Endothelial cell of umbilical vein (primary cell): ENCODE measurements at regions not wholly inside any gene's neighbourhood (a gene's known extent, or its start where the extent isn't known, plus 50 kb on each side); places are given as distances from the start of the nearest gene placed in this dataset.

Experiments used
- BruUV-seq: library from RNA; stranded (reverse); fragments of 400-500 nt; replicated peaks from 2 replicates; lab custom pipeline; 2021; lab: Mats Ljungman, UMichigan
- CTCF ChIA-PET: fragments of 300-600, 350-600 bp; sonication (Branson Sonifier 250); formaldehyde crosslinking; loops from one replicate; lab custom pipeline; 2021; ENCODE audit warnings: antibody characterized with exemption, inconsistent platforms; lab: Charles Lee
- POLR2A ChIA-PET: fragments of 300-600, 350-600 bp; sonication (Branson Sonifier 250); formaldehyde crosslinking; loops from one replicate; lab custom pipeline; 2021; ENCODE audit warnings: antibody characterized with exemption, inconsistent platforms; lab: Charles Lee
- DNase-seq: peaks from one replicate; pipeline ENCODE4 v3.0.0-alpha.2; 2011; ENCODE audit warnings: low read depth, low spot score
- FAIRE-seq: peaks from 2 replicates; lab custom pipeline; 2011; peaks lifted over from hg19 to GRCh38; lab: Jason Lieb, UNC
- H2AFZ ChIP-seq: 2 replicates; pipeline ENCODE4 v1.6.0; 2012; ENCODE audit warnings: low read depth, low read length, control low read depth, inconsistent platforms
- H3K27ac ChIP-seq: 2 replicates; pipeline ENCODE4 v1.5.1; 2011; ENCODE audit warnings: low read depth, mild to moderate bottlenecking, control low read depth, low read length, moderate library complexity; ENCODE audit not compliant: insufficient read depth
- H3K27me3 ChIP-seq, 2 experiments: 2 replicates each; pipeline versions ENCODE4 v1.6.0 to v1.6.1; 2011; ENCODE audit warnings: low read length in 2 of 2, mixed read lengths in 1 of 2; ENCODE audit not compliant: control insufficient read depth in 2 of 2, insufficient read depth in 2 of 2
- H3K36me3 ChIP-seq, 2 experiments: 2 replicates in 1 of 2; 3 replicates in 1 of 2; pipeline ENCODE4 v1.5.1; 2011; ENCODE audit warnings: low read length in 2 of 2, mild to moderate bottlenecking in 1 of 2, moderate library complexity in 1 of 2; ENCODE audit not compliant: control insufficient read depth in 2 of 2, insufficient read depth in 2 of 2; ENCODE audit errors: extremely low read depth in 1 of 2
- H3K4me1 ChIP-seq: 3 replicates; pipeline ENCODE4 v1.5.1; 2011; ENCODE audit warnings: mild to moderate bottlenecking, low read length; ENCODE audit not compliant: control insufficient read depth, insufficient read depth; ENCODE audit errors: extremely low read depth
- H3K4me2 ChIP-seq: 2 replicates; pipeline ENCODE4 v1.6.1; 2011; ENCODE audit warnings: low read length, control low read depth, mixed read lengths; ENCODE audit not compliant: insufficient read depth
- H3K4me3 ChIP-seq, 3 experiments: fragments of 200-600 bp in 1 of 3; sonication (generic), shearing (Covaris generic) in 1 of 3; replicated peaks in 1 of 3; 2 replicates each; pipeline ENCODE4 v1.5.1; 2011 to 2016; ENCODE audit warnings: control low read depth in 3 of 3, low read length in 3 of 3, mild to moderate bottlenecking in 2 of 3, inconsistent platforms in 1 of 3, low read depth in 1 of 3, moderate library complexity in 1 of 3; ENCODE audit not compliant: insufficient read depth in 1 of 3
- H3K79me2 ChIP-seq: 2 replicates; pipeline ENCODE4 v1.6.0; 2012; ENCODE audit warnings: low read length, inconsistent platforms; ENCODE audit not compliant: control insufficient read depth, insufficient read depth
- H3K9ac ChIP-seq: replicated peaks from 2 replicates; pipeline ENCODE3; 2011; ENCODE audit warnings: low read length, control low read depth; ENCODE audit not compliant: insufficient read depth; ENCODE audit errors: extremely low read depth
- H3K9me1 ChIP-seq: replicated peaks from 3 replicates; pipeline ENCODE4 v1.6.0; 2011; ENCODE audit warnings: mild to moderate bottlenecking, low read length; ENCODE audit not compliant: control insufficient read depth, insufficient read depth; ENCODE audit errors: extremely low read depth
- H3K9me3 ChIP-seq: replicated peaks from 2 replicates; pipeline ENCODE4 v1.5.1; 2012; ENCODE audit warnings: low read length, inconsistent platforms; ENCODE audit not compliant: control insufficient read depth, insufficient read depth
- H4K20me1 ChIP-seq: replicated peaks from 2 replicates; pipeline ENCODE3; 2011; ENCODE audit warnings: mild to moderate bottlenecking, low read length; ENCODE audit not compliant: control insufficient read depth, insufficient read depth; ENCODE audit errors: extremely low read depth
- EZH2 ChIP-seq: IDR thresholded peaks from 2 replicates; pipeline ENCODE4 v1.6.1; 2012; ENCODE audit warnings: borderline replicate concordance, low read depth, mild to moderate bottlenecking, moderate library complexity, low read length, inconsistent platforms; ENCODE audit not compliant: severe bottlenecking
- FOS ChIP-seq: IDR thresholded peaks from 2 replicates; pipeline ENCODE4 v1.6.1; 2011; ENCODE audit warnings: mild to moderate bottlenecking, low read length, moderate library complexity, borderline replicate concordance; ENCODE audit not compliant: insufficient read depth
- GATA2 ChIP-seq: IDR thresholded peaks from 2 replicates; pipeline ENCODE4 v1.7.0; 2011; ENCODE audit warnings: low read depth, mild to moderate bottlenecking, moderate library complexity, mixed read lengths, low read length; ENCODE audit not compliant: insufficient read length, insufficient read depth
- JUN ChIP-seq: IDR thresholded peaks from 2 replicates; pipeline ENCODE4 v1.6.1; 2011; ENCODE audit warnings: borderline replicate concordance, low read depth; ENCODE audit not compliant: insufficient read length, insufficient read depth
- MAX ChIP-seq: IDR thresholded peaks from 2 replicates; pipeline ENCODE4 v1.6.1; 2011; ENCODE audit not compliant: insufficient read depth, insufficient read length
- MYC ChIP-seq: IDR thresholded peaks from one replicate; pipeline ENCODE4 v1.6.1; 2011; ENCODE audit warnings: mild to moderate bottlenecking, low read depth, low read length
- POLR2A ChIP-seq: IDR thresholded peaks from 2 replicates; pipeline ENCODE4 v1.6.1; 2012; ENCODE audit warnings: low read depth, mild to moderate bottlenecking, control low read depth, low read length
- POLR2AphosphoS5 ChIP-seq: IDR thresholded peaks from 2 replicates; pipeline ENCODE4 v1.6.1; 2012; ENCODE audit warnings: low read depth, mild to moderate bottlenecking, control low read depth, low read length, moderate library complexity; ENCODE audit not compliant: insufficient read depth
- dilution Hi-C: fragments of 300-500 bp; cut with MboI; formaldehyde crosslinking; loops from one replicate; pipeline ENCODE4 v1.15.0; 2019; ENCODE audit warnings: low sequenced_read_pairs; ENCODE audit not compliant: extremely low pct_ligation_motif_present
- intact Hi-C: fragments of 100-400 bp; cut with micrococcal nuclease; formaldehyde crosslinking; loops from one replicate; pipeline ENCODE4 v1.10.0; 2022
- TF ChIP-seq, protein P1 (sequence below), 2 donors: IDR thresholded peaks; 1 replicate in 1 of 2; 2 replicates in 1 of 2; pipeline ENCODE4 v1.5.1; 2011; ENCODE audit warnings: low read length in 2 of 2, mild to moderate bottlenecking in 2 of 2, moderate library complexity in 2 of 2, control low read depth in 1 of 2, inconsistent platforms in 1 of 2, low read depth in 1 of 2; ENCODE audit not compliant: insufficient read depth in 1 of 2; ENCODE audit errors: extremely low read depth in 1 of 2

DNA sequence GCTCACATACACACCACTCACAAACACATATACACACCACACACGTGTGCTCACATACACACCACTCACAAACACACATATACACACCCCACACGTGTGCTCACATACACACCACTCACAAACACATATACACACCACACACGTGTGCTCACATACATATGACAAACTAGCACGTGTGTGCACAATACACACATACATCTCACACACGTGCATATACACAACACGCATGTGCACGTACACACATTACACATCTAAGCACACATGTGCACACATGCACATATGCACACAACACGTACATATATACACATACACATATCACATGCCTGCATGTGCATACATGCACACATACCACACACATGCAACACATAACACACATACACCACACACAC lies 78.3 kb upstream of the FOXK1 start:
- dilution Hi-C loops = no loop called here
- FAIRE-seq = no peak

GRCh38 chr7:4604456-4604940 lies 77.6 kb upstream of the FOXK1 start:
- intact Hi-C loops (no loop called here), dilution Hi-C loops (no loop called here)
- H3K79me2 ChIP-seq = no peaks in the 10 kb centered on the region
- H3K4me3 ChIP-seq = no peak overlapping the region
- no peak for TF ChIP-seq POLR2A
- TF ChIP-seq MAX = no peak
- TF ChIP-seq GATA2 = no peak
- TF ChIP-seq, protein P1, sequence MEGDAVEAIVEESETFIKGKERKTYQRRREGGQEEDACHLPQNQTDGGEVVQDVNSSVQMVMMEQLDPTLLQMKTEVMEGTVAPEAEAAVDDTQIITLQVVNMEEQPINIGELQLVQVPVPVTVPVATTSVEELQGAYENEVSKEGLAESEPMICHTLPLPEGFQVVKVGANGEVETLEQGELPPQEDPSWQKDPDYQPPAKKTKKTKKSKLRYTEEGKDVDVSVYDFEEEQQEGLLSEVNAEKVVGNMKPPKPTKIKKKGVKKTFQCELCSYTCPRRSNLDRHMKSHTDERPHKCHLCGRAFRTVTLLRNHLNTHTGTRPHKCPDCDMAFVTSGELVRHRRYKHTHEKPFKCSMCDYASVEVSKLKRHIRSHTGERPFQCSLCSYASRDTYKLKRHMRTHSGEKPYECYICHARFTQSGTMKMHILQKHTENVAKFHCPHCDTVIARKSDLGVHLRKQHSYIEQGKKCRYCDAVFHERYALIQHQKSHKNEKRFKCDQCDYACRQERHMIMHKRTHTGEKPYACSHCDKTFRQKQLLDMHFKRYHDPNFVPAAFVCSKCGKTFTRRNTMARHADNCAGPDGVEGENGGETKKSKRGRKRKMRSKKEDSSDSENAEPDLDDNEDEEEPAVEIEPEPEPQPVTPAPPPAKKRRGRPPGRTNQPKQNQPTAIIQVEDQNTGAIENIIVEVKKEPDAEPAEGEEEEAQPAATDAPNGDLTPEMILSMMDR (IDR thresholded peaks at IDR 0.05; ENCODE audit: extremely low read depth in 1 of 2, insufficient read depth in 1 of 2, low read depth in 1 of 2, low read length in 2 of 2) = no peak
- no peak for TF ChIP-seq EZH2
- TF ChIP-seq MYC = no peak
- TF ChIP-seq POLR2AphosphoS5 = no peak
- TF ChIP-seq FOS = no peak
- no peak for TF ChIP-seq JUN
- H2AFZ ChIP-seq = no peak overlapping the region
- FAIRE-seq (no peak), DNase-seq (no peak)
- H3K27me3 ChIP-seq = no peaks in the 10 kb centered on the region
- no peak overlapping the region for H3K27ac ChIP-seq
- no peaks in the 10 kb centered on the region for H3K9me1 ChIP-seq
- H3K36me3 ChIP-seq = no peaks in the 10 kb centered on the region
- no peak overlapping the region for H3K4me2 ChIP-seq
- no TSS peak for BruUV-seq
- no peak overlapping the region for H3K9ac ChIP-seq
- no peaks in the 10 kb centered on the region for H4K20me1 ChIP-seq
- POLR2A ChIA-PET = no interaction called here
- H3K4me1 ChIP-seq = no peaks in the 10 kb centered on the region
- CTCF ChIA-PET = no interaction called here
- H3K9me3 ChIP-seq = no peaks in the 10 kb centered on the region

More for the DNA sequence above, 78.3 kb upstream of the FOXK1 start:
- Histone ChIP-seq H4K20me1 (no peaks in the 10 kb centered on the region), H3K4me1 (no peaks in the 10 kb centered on the region), H3K9ac (no peak overlapping the region), H3K9me1 (no peaks in the 10 kb centered on the region), H2AFZ (no peak overlapping the region), H3K4me2 (no peak overlapping the region), H3K4me3 (no peak overlapping the region), H3K27me3 (no peaks in the 10 kb centered on the region), H3K36me3 (no peaks in the 10 kb centered on the region), H3K27ac (no peak overlapping the region), H3K79me2 (no peaks in the 10 kb centered on the region), H3K9me3 (no peaks in the 10 kb centered on the region)
- TF ChIP-seq MAX (peak; percentile 13), POLR2A (no peak), FOS (no peak), JUN (no peak)
- TF ChIP-seq, protein P1 (IDR thresholded peaks at IDR 0.05; ENCODE audit: extremely low read depth in 1 of 2, insufficient read depth in 1 of 2, low read depth in 1 of 2, low read length in 2 of 2) = no peak
- ChIA-PET POLR2A (no interaction called here), CTCF (no interaction called here)
- BruUV-seq = no TSS peak
- no peak for DNase-seq
- intact Hi-C loops = no loop called here
